B cell (primary cell): ENCODE measurements at regions not wholly inside any gene's neighbourhood (a gene's known extent, or its start where the extent isn't known, plus 50 kb on each side); places are given as distances from the start of the nearest gene placed in this dataset.
"Not testable (repeated sequence)": the region's sequence is repeated elsewhere in the genome, so short reads cannot be mapped to it uniquely, and the experiment has no call there.

ENCODE experiments used
- ATAC-seq: fragments of 200-7000 bp; cut with Tn5 transposase; one replicate; pipeline ENCODE4 v1.10.0; 2021; ENCODE audit warnings: low read depth, mild to moderate bottlenecking, moderate number of reproducible peaks, moderate library complexity
- CTCF ChIA-PET: fragments of 350-600 bp; sonication (Branson Sonifier 250); formaldehyde crosslinking; loops from one replicate; lab custom pipeline; 2021; ENCODE audit warnings: antibody characterized with exemption, inconsistent platforms; lab: Charles Lee
- POLR2A ChIA-PET: fragments of 350-600 bp; sonication (Branson Sonifier 250); formaldehyde crosslinking; loops from one replicate; lab custom pipeline; 2021; ENCODE audit warnings: antibody characterized with exemption; lab: Charles Lee
- DNase-seq: peaks from one replicate; pipeline ENCODE4 v3.0.0; 2013
- H2AFZ ChIP-seq: 2 replicates; pipeline ENCODE4 v1.6.1; 2012; ENCODE audit warnings: mild to moderate bottlenecking, low read depth, low read length; ENCODE audit not compliant: insufficient read depth, poor library complexity, severe bottlenecking
- H3K27ac ChIP-seq, 2 donors: 1 replicate in 1 of 2; 2 replicates in 1 of 2; pipeline ENCODE4 v1.5.1; 2012 to 2013; ENCODE audit warnings: low read length in 2 of 2, mild to moderate bottlenecking in 2 of 2, moderate library complexity in 1 of 2
- H3K27me3 ChIP-seq, 4 experiments: fragments of 200-600 bp in 1 of 4; sonication (generic) in 1 of 4; replicated peaks in 1 of 4; 1 replicate in 2 of 4; 2 replicates in 2 of 4; pipeline versions ENCODE4 v1.6.1 to v1.7.0; 2013 to 2016; ENCODE audit warnings: low read length in 3 of 4, mild to moderate bottlenecking in 2 of 4, mixed read lengths in 1 of 4, moderate library complexity in 1 of 4; ENCODE audit not compliant: insufficient read depth in 4 of 4, control insufficient read depth in 3 of 4; ENCODE audit errors: control extremely low read depth in 1 of 4
- H3K36me3 ChIP-seq, 2 experiments: replicated peaks in 1 of 2; 1 replicate in 1 of 2; 2 replicates in 1 of 2; pipeline versions ENCODE4 v1.6.1 to v1.7.1; 2013; ENCODE audit warnings: low read length in 1 of 2; ENCODE audit not compliant: insufficient read depth in 2 of 2, control insufficient read depth in 1 of 2; ENCODE audit errors: control extremely low read depth in 1 of 2, extremely low read depth in 1 of 2
- H3K4me1 ChIP-seq, 2 donors: fragments of 200-600 bp in 1 of 2; sonication (generic) in 1 of 2; 1 replicate in 1 of 2; 2 replicates in 1 of 2; pipeline versions ENCODE4 v1.5.1 to v1.6.1; 2013 to 2017; ENCODE audit warnings: low read length in 2 of 2; ENCODE audit not compliant: control insufficient read depth in 2 of 2, insufficient read depth in 2 of 2
- H3K4me2 ChIP-seq: replicated peaks from 2 replicates; pipeline ENCODE3; 2012; ENCODE audit warnings: mild to moderate bottlenecking, low read depth, low read length; ENCODE audit not compliant: poor library complexity, severe bottlenecking
- H3K4me3 ChIP-seq, 5 experiments: fragments of 200-600 bp in 1 of 5; sonication (generic) in 1 of 5; 1 replicate in 3 of 5; 2 replicates in 2 of 5; pipeline versions ENCODE4 v1.5.1 to v1.7.0; 2011 to 2016; ENCODE audit warnings: low read length in 4 of 5, mild to moderate bottlenecking in 4 of 5, low read depth in 2 of 5, control low read depth in 1 of 5, moderate library complexity in 1 of 5; ENCODE audit not compliant: insufficient read depth in 1 of 5; ENCODE audit errors: control extremely low read depth in 1 of 5, extremely low read depth in 1 of 5
- H3K79me2 ChIP-seq: fragments of 200-600 bp; sonication (generic); one replicate; pipeline ENCODE4 v1.6.0; 2016; ENCODE audit warnings: low read length; ENCODE audit not compliant: control insufficient read depth, insufficient read depth
- H3K9ac ChIP-seq: fragments of 200-600 bp; sonication (generic); 2 replicates; pipeline ENCODE4 v1.6.1; 2017; ENCODE audit warnings: mild to moderate bottlenecking, low read length, moderate library complexity
- H3K9me3 ChIP-seq, 3 donors: one replicate each; pipeline versions ENCODE4 v1.6.1 to v1.7.1; 2013; ENCODE audit warnings: low read length in 2 of 3; ENCODE audit not compliant: control insufficient read depth in 2 of 3, insufficient read depth in 1 of 3; ENCODE audit errors: control extremely low read depth in 1 of 3
- H4K20me1 ChIP-seq: 2 replicates; pipeline ENCODE4 v1.6.0; 2012; ENCODE audit warnings: mild to moderate bottlenecking, low read length; ENCODE audit not compliant: insufficient read depth, control insufficient read depth, poor library complexity, severe bottlenecking
- H3K27ac Mint-ChIP-seq: one replicate; pipeline ENCODE4 v1.8.0; 2021; ENCODE audit warnings: mixed read lengths
- H3K27me3 Mint-ChIP-seq: one replicate; pipeline ENCODE4 v1.8.0; 2021; ENCODE audit warnings: mixed read lengths
- H3K4me1 Mint-ChIP-seq: one replicate; pipeline ENCODE4 v1.8.0; 2021; ENCODE audit warnings: mixed read lengths
- H3K4me3 Mint-ChIP-seq: one replicate; pipeline ENCODE4 v1.8.0; 2021; ENCODE audit warnings: mixed read lengths
- H3K9me3 Mint-ChIP-seq: one replicate; pipeline ENCODE4 v1.8.0; 2022; ENCODE audit warnings: mixed read lengths; ENCODE audit not compliant: insufficient read depth
- CTCF ChIP-seq: fragments of 200-600 bp; IDR thresholded peaks from one replicate; pipeline ENCODE4 v1.8.0; 2022; ENCODE audit warnings: antibody characterized with exemption, mild to moderate bottlenecking
- EZH2 ChIP-seq: IDR thresholded peaks from 2 replicates; pipeline ENCODE4 v1.6.1; 2012; ENCODE audit warnings: borderline replicate concordance, low read depth, mild to moderate bottlenecking, moderate library complexity, low read length; ENCODE audit not compliant: insufficient read depth, poor library complexity, severe bottlenecking
- WGBS: methylation state at CpG from one replicate; pipeline ENCODE4 v1.1.5; 2013; ENCODE audit warnings: missing lambda C conversion rate; ENCODE audit not compliant: insufficient coverage; 5-methylcytosine and 5-hydroxymethylcytosine counted together
- intact Hi-C: fragments of 100-400 bp; cut with micrococcal nuclease; formaldehyde crosslinking; loops from one replicate; pipeline ENCODE4 v1.10.0; 2022

GRCh38 chr12:131267576-131267975, 313.9 kb downstream of the ADGRD1 start:
- Histone ChIP-seq H3K36me3 (no peaks in the 10 kb centered on the region), H3K9me3 (no peaks in the 10 kb centered on the region), H3K79me2 (no peaks in the 10 kb centered on the region), H3K4me1 (no peaks in the 10 kb centered on the region), H3K4me3 (no peak overlapping the region), H2AFZ (no peak overlapping the region), H3K27me3 (no peaks in the 10 kb centered on the region), H3K4me2 (no peak overlapping the region), H3K27ac (no peak overlapping the region), H3K9ac (no peak overlapping the region), H4K20me1 (no peaks in the 10 kb centered on the region)
- no peak for TF ChIP-seq EZH2
- no peak for TF ChIP-seq CTCF
- CTCF ChIA-PET, result no interaction called here
- intact Hi-C loops, result no loop called here
- Mint-ChIP-seq H3K27me3 (no peaks in the 10 kb centered on the region), H3K4me1 (no peaks in the 10 kb centered on the region), H3K27ac (no peak overlapping the region), H3K4me3 (no peak overlapping the region), H3K9me3 (no peaks in the 10 kb centered on the region)
- POLR2A ChIA-PET, result no interaction called here
- 86% methylated on average over 3 of the region's 3 CpGs for WGBS
- DNase-seq (no peak), ATAC-seq (no peak)

GRCh38 chr12:131268123-131268522, 314.4 kb downstream of the ADGRD1 start:
- H3K4me1 ChIP-seq, H3K27ac Mint-ChIP-seq, DNase-seq, H3K9me3 Mint-ChIP-seq, POLR2A ChIA-PET, H3K4me1 Mint-ChIP-seq, H3K9me3 ChIP-seq, H3K27me3 Mint-ChIP-seq, H3K4me3 Mint-ChIP-seq, H3K4me2 ChIP-seq, CTCF ChIA-PET, H2AFZ ChIP-seq, intact Hi-C loops, H3K79me2 ChIP-seq, H3K27me3 ChIP-seq, H3K4me3 ChIP-seq, H3K36me3 ChIP-seq, ATAC-seq, H3K9ac ChIP-seq, H4K20me1 ChIP-seq, H3K27ac ChIP-seq: not testable (repeated sequence)
- no CpG with 5 or more reads among the region's 7 CpGs for WGBS

- H3K4me1 ChIP-seq, CTCF ChIA-PET, H3K4me3 Mint-ChIP-seq, H3K27me3 ChIP-seq, H3K27ac Mint-ChIP-seq, H3K9me3 ChIP-seq, H2AFZ ChIP-seq, H3K27ac ChIP-seq, H3K27me3 Mint-ChIP-seq, H3K4me1 Mint-ChIP-seq, H4K20me1 ChIP-seq, DNase-seq, H3K9me3 Mint-ChIP-seq, POLR2A ChIA-PET, H3K36me3 ChIP-seq, H3K79me2 ChIP-seq, H3K4me3 ChIP-seq, intact Hi-C loops, ATAC-seq, H3K9ac ChIP-seq, H3K4me2 ChIP-seq: not testable (repeated sequence)
- WGBS, result no CpG with 5 or more reads among the region's 4 CpGs
Observed at GRCh38 chr12:131268571-131268970, 314.9 kb downstream of the ADGRD1 start.
